ENCODE measurements at regions not wholly inside any gene's neighbourhood (a gene's known extent, or its start where the extent isn't known, plus 50 kb on each side); places are given as distances from the start of the nearest gene placed in this dataset.
A peak's percentile ranks its signal among the peaks of the same experiment; 100 is the strongest.

- no peaks in the 10 kb centered on the region for H3K27me3 ChIP-seq
- TF ChIP-seq CTCF (IDR thresholded peaks at IDR 0.05) (peak; percentile 24 to 81 (median 74)), POLR2AphosphoS5 (IDR thresholded peaks at IDR 0.05) (no peak), POLR2A (IDR thresholded peaks at IDR 0.05) (no peak)
- no peaks in the 10 kb centered on the region for H3K4me1 ChIP-seq
- H3K9me3 ChIP-seq: no peaks in the 10 kb centered on the region
- intact Hi-C loops (cut with DNase I; ENCODE audit: low total_unique reads): loop anchor here (10.0 kb wide), 1 partner anchor 196 kb away; no protein-coding TSS in a partner anchor
- H3K4me3 ChIP-seq: no peak overlapping the region
- H3K27ac ChIP-seq: no peak overlapping the region
- H3K36me3 ChIP-seq: no peaks in the 10 kb centered on the region
- peak; percentile 47 to 63 for DNase-seq (ENCODE audit: low spot score in 2 of 2)
Measured at GRCh38 chr10:21078410-21079329, 181.6 kb upstream of the NEBL start.

DNA sequence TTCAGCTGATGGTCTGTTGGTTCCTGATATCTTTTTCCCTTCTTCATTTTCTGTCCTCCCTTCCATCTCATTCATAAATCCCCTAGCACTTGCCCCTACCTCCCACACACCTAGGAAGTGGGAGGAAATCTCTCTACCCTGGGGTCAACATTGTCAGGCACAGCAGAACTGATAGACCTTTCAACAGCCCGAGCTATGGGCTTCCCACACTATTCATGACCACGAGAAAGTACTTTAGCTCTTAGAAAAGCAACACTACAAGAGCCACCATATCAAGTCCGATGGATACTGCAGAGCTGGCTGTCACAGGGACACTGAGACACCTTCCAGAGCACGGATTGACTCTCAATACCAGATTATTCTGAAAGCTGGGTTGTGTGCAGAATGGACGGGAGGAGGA, 180.6 kb upstream of the NEBL start:
- no peak overlapping the region for H3K27ac ChIP-seq
- H3K9me3 ChIP-seq: no peaks in the 10 kb centered on the region
- no peak for DNase-seq (ENCODE audit: low spot score in 2 of 2)
- no peak for TF ChIP-seq POLR2A (IDR thresholded peaks at IDR 0.05)
- no peak for TF ChIP-seq CTCF (IDR thresholded peaks at IDR 0.05)
- no peak for TF ChIP-seq POLR2AphosphoS5 (IDR thresholded peaks at IDR 0.05)
- no peaks in the 10 kb centered on the region for H3K27me3 ChIP-seq
- H3K4me1 ChIP-seq: no peaks in the 10 kb centered on the region
- no peak overlapping the region for H3K4me3 ChIP-seq
- intact Hi-C loops (cut with DNase I; ENCODE audit: low total_unique reads): loop anchor here (10.0 kb wide), 1 partner anchor 197 kb away; no protein-coding TSS in a partner anchor
- no peaks in the 10 kb centered on the region for H3K36me3 ChIP-seq

- Histone ChIP-seq H3K4me1 (no peaks in the 10 kb centered on the region), H3K27ac (no peak overlapping the region), H3K36me3 (no peaks in the 10 kb centered on the region), H3K9me3 (no peaks in the 10 kb centered on the region), H3K27me3 (no peaks in the 10 kb centered on the region), H3K4me3 (no peak overlapping the region)
- TF ChIP-seq POLR2AphosphoS5 (IDR thresholded peaks at IDR 0.05): no peak
- TF ChIP-seq CTCF (IDR thresholded peaks at IDR 0.05): no peak
- TF ChIP-seq POLR2A (IDR thresholded peaks at IDR 0.05): no peak
- no peak for DNase-seq (ENCODE audit: low spot score in 2 of 2)
- intact Hi-C loops (cut with DNase I; ENCODE audit: low total_unique reads): loop anchor here (10.0 kb wide), 1 partner anchor 198 kb away; no protein-coding TSS in a partner anchor
Measured at GRCh38 chr10:21076381-21076780, 179.3 kb upstream of the NEBL start.

DNA sequence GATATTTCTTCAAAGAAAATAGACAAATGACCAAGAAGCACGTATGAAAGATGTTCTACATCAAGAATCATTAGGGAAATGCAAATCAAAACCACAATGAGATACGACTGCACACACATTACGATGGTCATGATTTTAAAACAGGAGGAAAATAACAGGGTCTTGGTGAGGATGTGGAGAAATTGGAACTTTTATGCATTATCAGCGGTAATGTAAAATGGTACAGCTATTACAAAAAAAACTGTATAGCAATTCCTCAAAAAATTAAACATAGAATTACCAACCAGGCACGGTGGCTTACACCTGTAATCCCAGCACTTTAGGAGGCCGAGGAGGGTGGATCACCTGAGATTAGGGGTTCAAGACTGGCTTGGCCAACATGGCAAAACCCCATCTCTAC, 178.8 kb upstream of the NEBL start:
- H3K4me3 ChIP-seq: no peak overlapping the region
- no peak for DNase-seq (ENCODE audit: low spot score in 2 of 2)
- H3K4me1 ChIP-seq: no peaks in the 10 kb centered on the region
- H3K27ac ChIP-seq: no peak overlapping the region
- TF ChIP-seq CTCF (IDR thresholded peaks at IDR 0.05): no peak
- H3K27me3 ChIP-seq: no peaks in the 10 kb centered on the region
- no peaks in the 10 kb centered on the region for H3K36me3 ChIP-seq
- intact Hi-C loops (cut with DNase I; ENCODE audit: low total_unique reads): loop anchor here (10.0 kb wide), 1 partner anchor 199 kb away; no protein-coding TSS in a partner anchor
- H3K9me3 ChIP-seq: no peaks in the 10 kb centered on the region

GRCh38 chr10:21071001-21071673, 174.0 kb upstream of the NEBL start:
- H3K27ac ChIP-seq: no peak overlapping the region
- no peaks in the 10 kb centered on the region for H3K36me3 ChIP-seq
- no peaks in the 10 kb centered on the region for H3K27me3 ChIP-seq
- H3K9me3 ChIP-seq: no peaks in the 10 kb centered on the region
- TF ChIP-seq POLR2A (IDR thresholded peaks at IDR 0.05) (no peak), POLR2AphosphoS5 (IDR thresholded peaks at IDR 0.05) (no peak), CTCF (IDR thresholded peaks at IDR 0.05) (no peak)
- intact Hi-C loops (cut with DNase I; ENCODE audit: low total_unique reads): loop anchor here (10.0 kb wide), 1 partner anchor 204 kb away; no protein-coding TSS in a partner anchor
- no peak for DNase-seq (ENCODE audit: low spot score in 2 of 2)
- no peaks in the 10 kb centered on the region for H3K4me1 ChIP-seq
- H3K4me3 ChIP-seq: no peak overlapping the region

All from breast epithelium (tissue), 4 donors.